ENCODE measurements at regions not wholly inside any gene's neighbourhood (a gene's known extent, or its start where the extent isn't known, plus 50 kb on each side); places are given as distances from the start of the nearest gene placed in this dataset.
"Not testable (repeated sequence)": the region's sequence is repeated elsewhere in the genome, so short reads cannot be mapped to it uniquely, and the experiment has no call there.

- not testable (repeated sequence) for H3K27ac Mint-ChIP-seq; H3K27me3 Mint-ChIP-seq; DNase-seq (ENCODE audit: low spot score in 2 of 2); ATAC-seq (ENCODE audit: low read depth); H3K4me1 Mint-ChIP-seq; H3K9me3 Mint-ChIP-seq; H3K36me3 Mint-ChIP-seq; H3K4me3 Mint-ChIP-seq
Measured at GRCh38 chr16:29186306-29187220, 201.7 kb downstream of the LAT start.

- not testable (repeated sequence) for H3K36me3 Mint-ChIP-seq; H3K27ac Mint-ChIP-seq; H3K9me3 Mint-ChIP-seq; H3K4me1 Mint-ChIP-seq; DNase-seq (ENCODE audit: low spot score in 2 of 2); H3K4me3 Mint-ChIP-seq; H3K27me3 Mint-ChIP-seq; ATAC-seq (ENCODE audit: low read depth)
Measured at GRCh38 chr16:29185872-29186271, 201.0 kb downstream of the LAT start.

GRCh38 chr16:29184738-29185438, 200.0 kb downstream of the LAT start:
- not testable (repeated sequence) for H3K36me3 Mint-ChIP-seq; H3K27ac Mint-ChIP-seq; ATAC-seq (ENCODE audit: low read depth); H3K27me3 Mint-ChIP-seq; DNase-seq (ENCODE audit: low spot score in 2 of 2); H3K9me3 Mint-ChIP-seq; H3K4me1 Mint-ChIP-seq; H3K4me3 Mint-ChIP-seq

- not testable (repeated sequence) for H3K27me3 Mint-ChIP-seq
Measured at GRCh38 chr16:29182940-29183868, 198.4 kb downstream of the LAT start.

GRCh38 chr16:29182501-29182900, 197.6 kb downstream of the LAT start:
- peaks cover 7% of the 10 kb centered on the region for H3K4me1 Mint-ChIP-seq
- no peak for DNase-seq (ENCODE audit: low spot score in 2 of 2)
- H3K27ac Mint-ChIP-seq: no peak overlapping the region
- no peaks in the 10 kb centered on the region for H3K36me3 Mint-ChIP-seq
- H3K4me3 Mint-ChIP-seq: no peak overlapping the region
- no peaks in the 10 kb centered on the region for H3K9me3 Mint-ChIP-seq
- no peaks in the 10 kb centered on the region for H3K27me3 Mint-ChIP-seq
- ATAC-seq (ENCODE audit: low read depth): no peak

More at GRCh38 chr16:29182940-29183868, 198.4 kb downstream of the LAT start:
- ATAC-seq (ENCODE audit: low read depth); H3K4me1 Mint-ChIP-seq; DNase-seq (ENCODE audit: low spot score in 2 of 2); H3K27ac Mint-ChIP-seq; H3K4me3 Mint-ChIP-seq; H3K9me3 Mint-ChIP-seq; H3K36me3 Mint-ChIP-seq: not testable (repeated sequence)

GRCh38 chr16:29181921-29182411, 197.1 kb downstream of the LAT start:
- not testable (repeated sequence) for H3K4me1 Mint-ChIP-seq, H3K36me3 Mint-ChIP-seq, H3K27ac Mint-ChIP-seq, H3K4me3 Mint-ChIP-seq, H3K27me3 Mint-ChIP-seq, H3K9me3 Mint-ChIP-seq
- DNase-seq (ENCODE audit: low spot score in 2 of 2): peak; percentile 38 to 45
- ATAC-seq (ENCODE audit: low read depth): peak; percentile 82

- not testable (repeated sequence) for H3K4me1 Mint-ChIP-seq, H3K27ac Mint-ChIP-seq
Measured at GRCh38 chr16:29181254-29181780, 196.5 kb downstream of the LAT start.

GRCh38 chr16:29180206-29180600, 195.4 kb downstream of the LAT start:
- not testable (repeated sequence) for H3K27me3 Mint-ChIP-seq; H3K36me3 Mint-ChIP-seq; DNase-seq (ENCODE audit: low spot score in 2 of 2); H3K4me3 Mint-ChIP-seq; ATAC-seq (ENCODE audit: low read depth); H3K9me3 Mint-ChIP-seq; H3K4me1 Mint-ChIP-seq; H3K27ac Mint-ChIP-seq

More at GRCh38 chr16:29181254-29181780, 196.5 kb downstream of the LAT start:
- H3K36me3 Mint-ChIP-seq; DNase-seq (ENCODE audit: low spot score in 2 of 2); H3K27me3 Mint-ChIP-seq; H3K9me3 Mint-ChIP-seq; ATAC-seq (ENCODE audit: low read depth); H3K4me3 Mint-ChIP-seq: not testable (repeated sequence)

- not testable (repeated sequence) for DNase-seq (ENCODE audit: low spot score in 2 of 2); H3K27ac Mint-ChIP-seq; ATAC-seq (ENCODE audit: low read depth)
Measured at GRCh38 chr16:29179401-29180205, 194.8 kb downstream of the LAT start.

GRCh38 chr16:29177888-29178726, 193.3 kb downstream of the LAT start:
- not testable (repeated sequence) for H3K4me3 Mint-ChIP-seq; H3K36me3 Mint-ChIP-seq; H3K27ac Mint-ChIP-seq; ATAC-seq (ENCODE audit: low read depth); H3K27me3 Mint-ChIP-seq; H3K9me3 Mint-ChIP-seq; H3K4me1 Mint-ChIP-seq; DNase-seq (ENCODE audit: low spot score in 2 of 2)

More at GRCh38 chr16:29179401-29180205, 194.8 kb downstream of the LAT start:
- H3K27me3 Mint-ChIP-seq, H3K4me3 Mint-ChIP-seq, H3K4me1 Mint-ChIP-seq, H3K36me3 Mint-ChIP-seq, H3K9me3 Mint-ChIP-seq: not testable (repeated sequence)

- not testable (repeated sequence) for H3K27ac Mint-ChIP-seq; H3K9me3 Mint-ChIP-seq; DNase-seq (ENCODE audit: low spot score in 2 of 2); ATAC-seq (ENCODE audit: low read depth); H3K4me1 Mint-ChIP-seq; H3K4me3 Mint-ChIP-seq; H3K36me3 Mint-ChIP-seq; H3K27me3 Mint-ChIP-seq
Measured at GRCh38 chr16:29177203-29177887, 192.5 kb downstream of the LAT start.

GRCh38 chr16:29176822-29177202, 192.0 kb downstream of the LAT start:
- not testable (repeated sequence) for DNase-seq (ENCODE audit: low spot score in 2 of 2); H3K27me3 Mint-ChIP-seq; H3K27ac Mint-ChIP-seq; H3K4me1 Mint-ChIP-seq; H3K9me3 Mint-ChIP-seq; H3K4me3 Mint-ChIP-seq; ATAC-seq (ENCODE audit: low read depth)
- H3K36me3 Mint-ChIP-seq: peaks cover 10% of the 10 kb centered on the region

Data from memory B cell (primary cell).